ENCODE measurements at regions not wholly inside any gene's neighbourhood (a gene's known extent, or its start where the extent isn't known, plus 50 kb on each side); places are given as distances from the start of the nearest gene placed in this dataset.

DNA sequence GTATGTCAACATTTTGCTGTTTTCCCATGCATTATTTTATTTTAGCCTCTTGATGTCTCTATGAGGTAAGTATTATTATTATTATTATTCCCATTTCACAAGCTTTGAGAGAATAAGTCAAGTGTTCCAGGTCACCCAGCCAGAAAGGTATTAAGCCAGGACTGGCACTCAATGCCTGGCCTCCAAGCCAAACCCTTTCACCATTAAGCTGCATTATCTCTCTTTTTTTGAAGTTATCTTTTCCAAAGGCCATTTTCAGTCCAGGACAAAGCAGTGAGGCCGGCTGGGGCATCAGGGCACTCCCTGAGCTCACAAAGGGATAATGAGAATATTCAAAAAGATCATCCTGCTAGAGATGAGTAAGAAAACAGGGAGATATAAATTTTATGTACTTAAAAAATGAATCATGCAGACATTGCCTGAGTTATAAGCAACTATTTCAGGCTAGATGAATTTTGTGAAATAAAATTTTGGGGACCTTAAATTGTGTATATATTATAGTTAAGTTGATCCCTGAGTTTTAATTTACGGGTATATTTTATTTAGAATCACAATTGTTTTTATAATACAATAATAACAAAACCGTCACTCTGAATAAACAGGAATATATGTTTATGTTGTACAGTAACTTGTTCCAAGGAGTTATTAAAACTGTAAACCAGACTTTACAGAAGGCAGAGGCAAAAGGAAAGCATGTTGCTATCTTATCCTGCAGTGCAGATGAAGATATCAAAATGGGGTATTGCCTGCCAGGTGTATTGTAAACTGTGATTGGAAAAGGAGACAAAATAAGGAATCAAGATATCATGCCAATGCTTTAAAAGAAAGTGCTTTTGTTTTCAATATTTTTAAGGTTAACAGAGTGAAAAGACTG, 51.3 kb upstream of the CAV2 start:
- no peak for DNase-seq (ENCODE audit: low spot score)

GRCh38 chr7:116449441-116449840, 50.1 kb upstream of the CAV2 start:
- no peak for DNase-seq (ENCODE audit: low spot score)

All from globus pallidus (tissue), 1 donor.